ENCODE measurements at regions not wholly inside any gene's neighbourhood (a gene's known extent, or its start where the extent isn't known, plus 50 kb on each side); places are given as distances from the start of the nearest gene placed in this dataset.

DNA sequence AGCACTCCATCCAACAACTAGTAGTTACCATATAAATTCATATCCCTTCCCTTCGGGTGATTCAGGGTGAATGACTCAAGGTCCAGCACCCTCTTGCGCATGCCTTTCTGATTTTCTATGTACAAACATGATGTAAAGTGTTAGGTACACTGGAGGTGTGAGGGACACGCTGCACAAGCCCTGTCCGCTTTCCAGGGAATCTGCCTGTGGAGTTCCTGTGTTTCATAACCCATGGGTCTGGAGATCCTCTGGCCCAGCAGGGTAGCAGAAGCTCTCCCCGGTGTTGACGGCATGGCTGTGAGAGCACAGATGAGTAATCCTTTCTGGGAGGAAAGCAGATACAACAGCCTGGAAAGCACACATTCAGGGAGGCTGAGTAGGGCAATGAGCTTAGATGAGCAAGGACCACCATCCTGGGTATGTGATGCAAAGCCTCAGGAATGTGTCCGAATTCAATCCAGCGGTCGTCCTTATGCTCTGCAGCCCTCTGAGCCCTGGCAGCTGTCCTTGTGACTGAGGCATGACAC is 142.9 kb upstream of the TP63 start:
- Histone ChIP-seq H3K4me3 (no peak overlapping the region), H3K9me3 (peaks cover 0 to 4% (median 0%) of the 10 kb centered on the region in 3 donors), H3K36me3 (no peaks in the 10 kb centered on the region), H3K27ac (no peak overlapping the region), H3K27me3 (no peaks in the 10 kb centered on the region), H3K4me1 (no peaks in the 10 kb centered on the region)
- 45 to 77% methylated on average over 2 to 5 of the region's 9 CpGs for WGBS, 2 donors (ENCODE audit: low coverage in 1 of 2)
- ATAC-seq = no peak
- TF ChIP-seq POLR2A (IDR thresholded peaks at IDR 0.05) = no peak
- no peak for TF ChIP-seq CTCF (IDR thresholded peaks at IDR 0.05)
- TF ChIP-seq EP300 (IDR thresholded peaks at IDR 0.05) = no peak
- no peak for TF ChIP-seq POLR2AphosphoS5 (IDR thresholded peaks at IDR 0.05)

GRCh38 chr3:189490337-189490736 is 140.9 kb upstream of the TP63 start:
- Histone ChIP-seq H3K4me3 (no peak overlapping the region), H3K27me3 (no peaks in the 10 kb centered on the region), H3K36me3 (no peaks in the 10 kb centered on the region), H3K4me1 (no peaks in the 10 kb centered on the region), H3K9me3 (peaks cover 0 to 3% (median 0%) of the 10 kb centered on the region in 3 donors), H3K27ac (no peak overlapping the region)
- ATAC-seq = no peak
- TF ChIP-seq EP300 (IDR thresholded peaks at IDR 0.05) (no peak), POLR2A (IDR thresholded peaks at IDR 0.05) (no peak), CTCF (IDR thresholded peaks at IDR 0.05) (no peak), POLR2AphosphoS5 (IDR thresholded peaks at IDR 0.05) (no peak)
- WGBS, 2 donors (ENCODE audit: low coverage in 1 of 2) = 40 to 83% methylated on average over 1 of the region's 1 CpG

DNA sequence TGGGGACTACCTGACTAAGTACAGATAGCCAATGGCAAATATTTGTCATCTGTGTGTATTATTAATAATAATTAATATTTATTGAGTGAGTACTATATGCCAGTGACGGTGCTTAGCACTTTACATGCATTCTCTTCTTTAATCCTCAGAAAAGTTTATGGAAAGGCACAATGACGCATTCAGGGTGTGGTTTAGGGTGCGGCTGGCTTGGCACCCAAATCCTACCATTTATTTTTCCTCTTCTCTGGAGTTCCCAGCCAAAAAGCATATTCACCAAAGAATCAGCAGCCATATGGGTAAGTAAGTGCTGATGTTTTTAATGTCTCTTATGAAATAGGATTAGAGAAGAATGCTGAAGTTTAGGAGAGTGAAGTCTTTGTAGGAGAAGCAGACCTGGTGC is 140.4 kb upstream of the TP63 start:
- TF ChIP-seq POLR2A (IDR thresholded peaks at IDR 0.05) = no peak
- TF ChIP-seq CTCF (IDR thresholded peaks at IDR 0.05) = no peak
- TF ChIP-seq POLR2AphosphoS5 (IDR thresholded peaks at IDR 0.05) = no peak
- no peak for TF ChIP-seq EP300 (IDR thresholded peaks at IDR 0.05)
- WGBS, 2 donors (ENCODE audit: low coverage in 1 of 2) = 12 to 59% methylated on average over 3 of the region's 3 CpGs
- no peak for ATAC-seq
- no peaks in the 10 kb centered on the region for H3K9me3 ChIP-seq
- H3K27me3 ChIP-seq = no peaks in the 10 kb centered on the region
- no peak overlapping the region for H3K27ac ChIP-seq
- no peaks in the 10 kb centered on the region for H3K4me1 ChIP-seq
- no peak overlapping the region for H3K4me3 ChIP-seq
- H3K36me3 ChIP-seq = no peaks in the 10 kb centered on the region

DNA sequence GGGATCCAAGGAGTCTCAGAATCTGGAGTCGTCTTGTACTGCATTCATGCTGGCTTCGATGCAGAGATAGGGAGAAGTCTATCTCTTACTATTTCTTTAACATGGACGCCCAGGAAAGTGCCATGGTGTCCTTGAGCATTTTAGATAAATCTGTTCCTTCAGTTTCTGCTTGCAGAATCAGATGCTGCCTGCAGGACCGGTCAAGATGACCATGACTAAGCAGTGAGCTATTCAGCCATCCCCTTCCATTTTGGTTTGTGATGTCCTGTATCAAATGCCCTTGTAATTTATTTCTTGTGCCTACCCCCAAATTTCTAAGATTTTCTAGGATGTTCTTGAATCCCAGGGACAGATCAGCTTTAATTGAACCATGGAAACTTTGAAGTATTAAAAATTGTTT is 139.4 kb upstream of the TP63 start:
- WGBS, 2 donors (ENCODE audit: low coverage in 1 of 2) = 82% methylated on average over 4 of the region's 4 CpGs; no CpG with 5 or more reads in 1 of the 2 donors
- Histone ChIP-seq H3K9me3 (no peaks in the 10 kb centered on the region), H3K36me3 (no peaks in the 10 kb centered on the region), H3K27ac (no peak overlapping the region), H3K4me1 (no peaks in the 10 kb centered on the region), H3K27me3 (no peaks in the 10 kb centered on the region), H3K4me3 (no peak overlapping the region)
- no peak for TF ChIP-seq EP300 (IDR thresholded peaks at IDR 0.05)
- TF ChIP-seq CTCF (IDR thresholded peaks at IDR 0.05) = no peak
- no peak for ATAC-seq

GRCh38 chr3:189493271-189493670 is 137.9 kb upstream of the TP63 start:
- Histone ChIP-seq H3K4me1 (no peaks in the 10 kb centered on the region), H3K27ac (no peak overlapping the region), H3K4me3 (no peak overlapping the region), H3K27me3 (no peaks in the 10 kb centered on the region), H3K36me3 (no peaks in the 10 kb centered on the region), H3K9me3 (no peaks in the 10 kb centered on the region)
- 72 to 79% methylated on average over 3 of the region's 3 CpGs for WGBS, 2 donors (ENCODE audit: low coverage in 1 of 2)
- ATAC-seq = no peak
- TF ChIP-seq CTCF (IDR thresholded peaks at IDR 0.05) = no peak
- TF ChIP-seq EP300 (IDR thresholded peaks at IDR 0.05) = no peak
- no peak for TF ChIP-seq POLR2AphosphoS5 (IDR thresholded peaks at IDR 0.05)
- no peak for TF ChIP-seq POLR2A (IDR thresholded peaks at IDR 0.05)

All from gastroesophageal sphincter (tissue), 4 donors.